NCI-H187 treated with DMSO at 0.1 percent for 48 hours (cell line): ENCODE measurements at regions not wholly inside any gene's neighbourhood (a gene's known extent, or its start where the extent isn't known, plus 50 kb on each side); places are given as distances from the start of the nearest gene placed in this dataset.
"Not testable (repeated sequence)": the region's sequence is repeated elsewhere in the genome, so short reads cannot be mapped to it uniquely, and the experiment has no call there.

ENCODE experiments used
- DNase-seq: peaks from one replicate; lab custom pipeline; 2025; lab: John Stamatoyannopoulos, UW

DNA sequence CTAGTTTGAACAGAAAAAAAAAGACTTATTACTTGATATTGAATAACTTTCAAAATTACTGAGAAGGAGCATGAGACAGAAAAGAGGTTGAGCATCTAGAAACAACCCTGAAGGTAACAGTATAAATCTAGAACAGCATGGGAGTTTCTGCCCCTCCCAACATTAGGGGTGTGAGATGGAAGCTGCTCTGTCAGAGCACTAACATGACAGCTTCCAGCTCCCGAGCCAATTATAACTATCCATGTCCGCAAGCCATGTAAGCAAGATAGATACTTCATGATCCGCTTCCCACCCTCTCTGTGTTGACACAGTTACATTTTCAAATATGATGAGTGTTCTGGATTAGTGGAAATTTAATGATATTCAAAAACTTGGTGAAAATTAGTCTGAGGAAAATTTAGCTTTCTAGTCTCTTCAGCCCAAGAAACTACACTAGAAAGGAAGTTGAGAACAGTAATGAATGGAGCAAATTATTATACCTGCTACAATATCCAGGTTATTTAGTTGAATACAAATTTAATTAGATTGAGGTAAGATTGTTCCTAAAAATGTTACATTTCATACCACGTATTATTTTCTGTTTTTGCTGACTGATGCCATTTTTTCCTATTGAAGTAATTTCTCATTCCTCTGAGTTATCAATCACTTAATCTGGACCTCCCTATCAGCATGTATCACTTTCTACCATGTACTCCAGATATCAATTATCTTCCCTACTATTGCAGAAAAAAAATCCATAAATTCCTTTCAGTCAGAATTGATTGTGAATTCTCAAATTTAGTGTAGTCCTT is 129.3 kb upstream of the SLIT2 start:
- no peak for DNase-seq

DNA sequence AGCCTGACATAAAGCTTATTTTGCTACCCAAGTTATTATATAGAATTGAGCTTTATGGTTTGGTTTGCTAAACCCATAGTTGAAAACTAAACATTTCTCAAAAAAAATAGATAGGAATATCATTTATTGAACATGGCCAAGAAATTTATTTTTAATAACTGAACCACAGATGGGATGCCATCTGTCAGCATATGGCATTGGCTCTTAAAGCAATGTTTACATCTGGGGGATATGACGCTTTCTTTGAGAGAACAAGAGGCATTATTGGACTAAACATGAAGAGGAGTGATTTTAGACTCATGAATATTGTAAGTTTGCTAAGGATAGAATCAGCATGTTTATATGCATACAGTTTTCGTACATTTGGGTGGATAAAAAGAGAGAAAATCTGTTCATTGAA is 132.6 kb upstream of the SLIT2 start:
- no peak for DNase-seq

GRCh38 chr4:20109391-20109790 is 142.3 kb upstream of the SLIT2 start:
- no peak for DNase-seq

GRCh38 chr4:20106921-20107320 is 144.8 kb upstream of the SLIT2 start:
- no peak for DNase-seq

- no peak for DNase-seq
These were observed 149.9 kb upstream of the SLIT2 start for GRCh38 chr4:20101831-20102230.

- no peak for DNase-seq
These were observed 154.8 kb upstream of the SLIT2 start for GRCh38 chr4:20096911-20097310.

- DNase-seq: no peak
These were observed 155.7 kb upstream of the SLIT2 start for GRCh38 chr4:20095805-20096541.

- DNase-seq: no peak
These were observed 159.9 kb upstream of the SLIT2 start for GRCh38 chr4:20091781-20092180.

DNA sequence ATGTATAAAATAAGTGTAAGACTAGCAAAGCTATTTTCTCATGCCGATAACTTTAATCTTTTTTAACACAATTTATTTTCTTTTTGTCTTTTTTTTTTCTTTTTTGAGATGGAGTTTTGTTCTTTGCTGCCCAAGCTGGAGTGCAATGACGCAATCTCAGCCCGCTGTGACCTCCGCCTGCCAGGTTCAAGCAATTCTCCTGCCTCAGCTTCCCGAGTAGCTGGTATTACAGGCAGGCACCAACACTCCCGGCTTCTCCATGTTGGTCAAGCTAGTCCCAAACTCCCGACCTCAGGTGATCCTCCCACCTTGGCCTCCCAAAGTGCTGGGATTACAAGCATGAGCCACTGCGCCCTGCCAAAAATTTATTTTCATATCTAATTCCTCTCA is 164.2 kb upstream of the SLIT2 start:
- no peak for DNase-seq

DNA sequence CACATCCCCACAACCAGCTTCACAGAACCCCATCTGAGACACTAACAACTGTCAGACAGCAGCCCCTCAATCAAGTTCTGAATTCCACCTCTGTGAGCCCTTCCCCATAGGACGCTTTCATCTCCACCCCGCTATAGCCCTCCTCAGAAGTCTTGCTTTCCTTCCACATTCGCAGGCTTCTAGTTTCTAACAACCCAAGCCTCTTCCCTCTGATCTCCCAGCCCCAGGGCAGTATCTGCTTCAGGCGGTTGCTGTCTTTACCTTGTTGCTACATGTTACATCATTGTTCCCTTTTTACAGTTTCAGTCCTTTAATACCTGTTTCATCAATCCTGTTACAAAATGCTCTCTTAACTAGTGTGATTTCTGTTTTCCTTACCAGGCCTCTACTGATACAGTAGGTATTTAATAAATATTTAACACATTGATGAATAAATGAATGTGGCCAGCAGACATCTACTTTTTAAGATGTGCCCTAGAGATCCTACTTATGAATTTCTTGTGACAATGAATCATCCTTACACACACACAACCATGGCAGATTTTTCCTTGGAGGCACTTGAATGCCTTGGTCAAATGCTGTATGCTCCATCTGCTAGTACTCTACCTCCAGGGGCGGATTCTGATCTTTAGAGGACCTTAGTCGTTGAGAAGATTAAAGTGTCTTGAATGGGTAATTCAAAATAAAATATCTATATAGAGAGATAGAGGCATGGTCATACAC is 164.7 kb upstream of the SLIT2 start:
- no peak for DNase-seq

- no peak for DNase-seq
These were observed 165.5 kb upstream of the SLIT2 start for GRCh38 chr4:20086067-20086798.

DNA sequence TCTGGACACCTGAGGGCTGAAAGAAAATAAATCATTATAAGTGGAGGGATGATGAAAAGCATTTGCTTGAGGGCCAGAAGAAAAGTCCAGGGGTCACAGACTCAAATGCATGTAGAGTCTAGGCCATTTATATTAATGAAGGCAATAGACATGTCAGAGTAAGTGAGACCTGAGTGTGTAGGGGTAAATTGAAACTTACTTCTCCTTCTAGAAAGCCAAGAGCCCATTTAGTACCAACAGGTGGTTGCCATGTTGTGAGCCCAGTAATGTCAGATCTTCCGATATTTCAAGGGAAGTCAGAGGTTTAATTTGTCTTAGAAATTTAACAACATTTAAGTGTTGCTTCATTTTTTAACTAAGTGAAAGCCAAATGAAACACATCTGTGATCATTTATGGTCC is 166.1 kb upstream of the SLIT2 start:
- no peak for DNase-seq

DNA sequence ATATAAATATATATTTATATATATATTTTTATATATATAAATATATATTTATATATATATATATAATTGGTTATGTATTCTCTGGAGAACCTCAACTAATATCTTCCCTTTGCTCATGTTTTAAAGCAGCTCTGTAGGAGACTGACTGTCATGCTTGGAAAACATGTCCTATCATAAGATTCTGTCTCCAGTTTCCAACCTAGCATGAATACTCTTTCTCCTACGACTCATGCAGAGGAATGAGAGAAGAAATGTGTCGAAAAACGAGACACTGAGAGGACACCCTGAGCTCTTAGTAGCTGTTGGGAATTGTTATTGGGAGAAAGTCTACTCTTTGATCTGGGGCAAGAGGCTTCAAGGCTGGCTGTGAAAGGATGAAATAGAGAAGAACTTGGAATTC is 166.5 kb upstream of the SLIT2 start:
- no peak for DNase-seq

GRCh38 chr4:20084488-20084887 is 167.2 kb upstream of the SLIT2 start:
- DNase-seq: no peak

- no peak for DNase-seq
These were observed 173.1 kb upstream of the SLIT2 start for GRCh38 chr4:20078644-20079043.

DNA sequence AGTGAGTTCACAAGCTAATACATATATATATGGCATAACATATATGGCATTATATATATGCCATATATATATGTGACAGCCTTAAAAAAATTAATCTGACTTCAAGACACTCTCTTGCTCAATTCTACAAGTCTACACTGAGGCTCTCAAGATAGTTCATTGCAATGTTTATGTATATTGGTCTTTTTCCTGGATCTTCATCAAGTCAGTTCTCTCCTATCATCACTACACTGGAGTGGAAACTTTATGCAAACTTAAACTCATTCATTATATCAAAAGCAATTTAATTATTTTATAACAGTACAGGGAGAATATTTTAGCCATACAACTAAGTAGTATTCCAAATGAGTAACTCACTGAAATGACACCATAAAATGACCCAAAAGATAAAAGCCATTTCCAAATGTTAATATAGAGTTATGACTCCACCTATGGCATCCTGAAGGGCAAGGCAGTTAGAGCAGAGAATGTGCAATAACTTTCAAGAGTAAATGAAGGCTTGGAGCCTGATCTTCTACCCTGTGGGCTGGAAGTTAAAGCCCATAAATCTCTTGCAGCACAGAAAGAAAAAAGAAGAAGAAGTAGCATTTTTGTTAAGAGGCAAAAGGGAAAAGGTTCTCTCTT is 176.3 kb upstream of the SLIT2 start:
- DNase-seq: no peak

DNA sequence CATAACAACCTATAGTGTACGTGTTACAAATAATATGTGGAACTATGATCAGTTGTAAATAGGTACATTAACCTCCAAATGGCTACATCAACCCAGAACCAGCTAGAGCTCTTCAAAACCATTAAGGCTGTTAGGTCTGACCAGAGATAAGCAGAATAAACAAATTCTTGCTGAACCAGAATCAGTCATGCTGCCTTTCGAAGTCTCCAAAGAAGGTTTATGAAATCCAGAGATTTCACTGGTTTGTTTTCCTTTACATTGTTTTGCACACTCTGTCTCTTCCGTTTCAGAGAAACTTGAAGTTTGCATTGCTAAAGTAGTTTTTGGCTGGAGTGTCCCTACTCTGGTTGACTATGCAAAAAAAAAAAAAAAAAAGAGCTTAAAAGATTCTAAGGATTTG is 177.3 kb upstream of the SLIT2 start:
- DNase-seq: no peak

GRCh38 chr4:20065952-20066351 is 185.8 kb upstream of the SLIT2 start:
- no peak for DNase-seq

- DNase-seq: not testable (repeated sequence)
These were observed 188.8 kb upstream of the SLIT2 start for GRCh38 chr4:20062857-20063256.

DNA sequence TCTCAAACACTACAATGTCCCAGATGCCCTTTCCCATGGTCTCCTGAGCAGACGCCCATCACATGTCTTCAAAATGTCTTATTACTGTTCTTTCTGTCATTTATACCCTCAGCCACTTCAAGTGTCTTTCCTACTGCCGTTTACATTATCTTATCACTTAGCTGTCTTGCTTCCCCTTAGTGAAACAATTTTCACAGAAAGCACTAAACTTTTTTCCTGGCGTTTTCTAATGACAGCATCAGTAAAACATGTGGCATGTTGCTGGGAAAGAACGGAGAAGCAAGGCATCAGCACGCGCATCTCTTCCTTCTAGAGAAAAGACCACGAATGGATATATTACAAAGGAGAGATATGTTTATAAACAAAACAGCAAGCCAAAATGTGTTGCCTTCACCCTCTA is 189.7 kb upstream of the SLIT2 start:
- no peak for DNase-seq

DNA sequence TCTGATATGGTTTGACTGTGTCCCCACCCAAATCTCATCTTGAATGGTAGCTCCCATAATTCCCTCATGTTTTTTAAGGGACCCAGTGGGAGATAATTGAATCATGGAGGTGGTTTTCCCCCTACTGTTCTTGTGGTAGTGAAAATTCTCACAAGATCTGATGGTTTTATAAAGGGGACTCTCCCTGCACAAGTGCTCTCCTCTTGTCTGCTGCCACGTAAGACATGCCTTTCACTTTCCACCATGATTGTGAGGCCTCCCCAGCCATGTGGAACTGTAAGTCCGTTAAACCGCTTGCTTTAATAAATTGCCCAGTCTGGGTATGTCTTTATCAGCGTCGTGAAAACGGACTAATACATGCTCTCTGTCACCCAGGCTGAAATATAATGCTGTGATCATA is 200.9 kb upstream of the SLIT2 start:
- no peak for DNase-seq

DNA sequence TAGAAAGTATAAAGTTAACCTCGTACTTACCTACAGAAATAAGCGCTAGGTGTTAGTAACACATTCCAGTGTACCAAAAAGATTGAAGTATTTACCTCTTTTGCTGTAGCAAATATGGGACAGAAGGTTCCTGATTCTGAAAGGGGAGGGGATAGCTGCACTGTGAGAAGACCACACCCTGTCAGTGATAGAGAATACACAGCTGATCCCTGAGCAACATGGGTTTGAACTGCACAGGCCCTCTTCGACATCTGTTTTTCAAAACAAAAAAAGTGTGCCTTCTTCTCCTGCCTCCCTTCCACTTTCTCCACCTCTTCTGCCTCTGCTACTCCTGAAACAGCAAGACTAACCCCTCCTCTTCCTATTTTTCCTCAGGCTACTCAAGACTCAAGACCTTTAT is 201.8 kb upstream of the SLIT2 start:
- DNase-seq: no peak
